ENCODE measurements at regions not wholly inside any gene's neighbourhood (a gene's known extent, or its start where the extent isn't known, plus 50 kb on each side); places are given as distances from the start of the nearest gene placed in this dataset.

GRCh38 chr12:65517656-65518210, 239.2 kb downstream of the MSRB3 start:
- DNase-seq = no peak

GRCh38 chr12:65518771-65519170, 240.3 kb downstream of the MSRB3 start:
- no peak for DNase-seq

GRCh38 chr12:65520658-65521057, 242.2 kb downstream of the MSRB3 start:
- DNase-seq = no peak

- DNase-seq = no peak
Measured at GRCh38 chr12:65522956-65523860, 244.7 kb downstream of the MSRB3 start.

GRCh38 chr12:65524666-65525065, 246.2 kb downstream of the MSRB3 start:
- no peak for DNase-seq

GRCh38 chr12:65525491-65526141, 247.1 kb downstream of the MSRB3 start:
- no peak for DNase-seq

- no peak for DNase-seq
Measured at GRCh38 chr12:65526311-65526710, 247.8 kb downstream of the MSRB3 start.

- DNase-seq = no peak
Measured at GRCh38 chr12:65528127-65528526, 249.6 kb downstream of the MSRB3 start.

- no peak for DNase-seq
Measured at GRCh38 chr12:65529106-65529505, 250.6 kb downstream of the MSRB3 start.

- DNase-seq = no peak
Measured at GRCh38 chr12:65529771-65530435, 251.4 kb downstream of the MSRB3 start.

- no peak for DNase-seq
Measured at GRCh38 chr12:65532162-65532561, 253.7 kb downstream of the MSRB3 start.

GRCh38 chr12:65532764-65533163, 254.3 kb downstream of the MSRB3 start:
- no peak for DNase-seq

- DNase-seq = no peak
Measured at GRCh38 chr12:65533177-65533883, 254.8 kb downstream of the MSRB3 start.

GRCh38 chr12:65534238-65534841, 255.9 kb downstream of the MSRB3 start:
- no peak for DNase-seq

- no peak for DNase-seq
Measured at GRCh38 chr12:65535946-65536345, 257.5 kb downstream of the MSRB3 start.

GRCh38 chr12:65536351-65536750, 257.9 kb downstream of the MSRB3 start:
- no peak for DNase-seq

GRCh38 chr12:65536876-65537681, 258.6 kb downstream of the MSRB3 start:
- no peak for DNase-seq

GRCh38 chr12:65537978-65538377, 259.5 kb downstream of the MSRB3 start:
- DNase-seq = no peak

GRCh38 chr12:65539023-65539422, 260.5 kb downstream of the MSRB3 start:
- DNase-seq = no peak

GRCh38 chr12:65540140-65540539, 261.7 kb downstream of the MSRB3 start:
- no peak for DNase-seq

GRCh38 chr12:65546528-65546927, 268.0 kb downstream of the MSRB3 start:
- no peak for DNase-seq
